ENCODE measurements at regions not wholly inside any gene's neighbourhood (a gene's known extent, or its start where the extent isn't known, plus 50 kb on each side); places are given as distances from the start of the nearest gene placed in this dataset.

DNA sequence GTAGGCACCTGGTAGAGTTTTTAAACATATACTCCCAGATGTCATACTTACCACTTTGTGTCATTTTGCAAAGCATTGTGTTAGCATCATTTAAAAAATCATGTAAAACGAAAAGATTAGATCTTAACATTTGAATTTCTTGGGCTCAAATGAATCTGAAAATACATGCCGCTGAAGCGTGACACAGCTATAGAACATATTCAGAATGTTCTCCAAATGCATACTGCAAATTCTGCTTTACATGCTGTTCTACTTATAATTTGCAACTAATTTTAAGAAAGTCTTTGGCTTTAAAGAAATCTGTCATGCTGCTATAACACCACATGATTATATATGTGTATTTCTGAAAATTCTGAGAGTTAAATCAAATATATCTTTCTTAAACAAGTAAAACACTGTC is 109.2 kb upstream of the CAV2 start:
- TF ChIP-seq CTCF (IDR thresholded peaks at IDR 0.05; ENCODE audit: control insufficient read depth, extremely low read depth, insufficient read depth), result no peak
- no peak overlapping the region for H3K4me3 ChIP-seq (ENCODE audit: low read depth, low read length)
- no peak for DNase-seq (ENCODE audit: low read depth)

GRCh38 chr7:116392806-116393205 is 106.7 kb upstream of the CAV2 start:
- no peak overlapping the region for H3K4me3 ChIP-seq (ENCODE audit: low read depth, low read length)
- DNase-seq (ENCODE audit: low read depth), result no peak
- TF ChIP-seq CTCF (IDR thresholded peaks at IDR 0.05; ENCODE audit: control insufficient read depth, extremely low read depth, insufficient read depth), result no peak

- no peak for TF ChIP-seq CTCF (IDR thresholded peaks at IDR 0.05; ENCODE audit: control insufficient read depth, extremely low read depth, insufficient read depth)
- H3K4me3 ChIP-seq (ENCODE audit: low read depth, low read length), result no peak overlapping the region
- no peak for DNase-seq (ENCODE audit: low read depth)
These were observed 105.9 kb upstream of the CAV2 start for GRCh38 chr7:116393654-116394053.

- no peak overlapping the region for H3K4me3 ChIP-seq (ENCODE audit: low read depth, low read length)
- TF ChIP-seq CTCF (IDR thresholded peaks at IDR 0.05; ENCODE audit: control insufficient read depth, extremely low read depth, insufficient read depth), result no peak
- DNase-seq (ENCODE audit: low read depth), result no peak
These were observed 105.4 kb upstream of the CAV2 start for GRCh38 chr7:116394106-116394505.

- DNase-seq (ENCODE audit: low read depth), result no peak
- TF ChIP-seq CTCF (IDR thresholded peaks at IDR 0.05; ENCODE audit: control insufficient read depth, extremely low read depth, insufficient read depth), result no peak
- no peak overlapping the region for H3K4me3 ChIP-seq (ENCODE audit: low read depth, low read length)
These were observed 104.3 kb upstream of the CAV2 start for GRCh38 chr7:116395141-116395791.

- H3K4me3 ChIP-seq (ENCODE audit: low read depth, low read length), result no peak overlapping the region
- no peak for DNase-seq (ENCODE audit: low read depth)
- no peak for TF ChIP-seq CTCF (IDR thresholded peaks at IDR 0.05; ENCODE audit: control insufficient read depth, extremely low read depth, insufficient read depth)
These were observed 100.9 kb upstream of the CAV2 start for GRCh38 chr7:116398672-116399071.

DNA sequence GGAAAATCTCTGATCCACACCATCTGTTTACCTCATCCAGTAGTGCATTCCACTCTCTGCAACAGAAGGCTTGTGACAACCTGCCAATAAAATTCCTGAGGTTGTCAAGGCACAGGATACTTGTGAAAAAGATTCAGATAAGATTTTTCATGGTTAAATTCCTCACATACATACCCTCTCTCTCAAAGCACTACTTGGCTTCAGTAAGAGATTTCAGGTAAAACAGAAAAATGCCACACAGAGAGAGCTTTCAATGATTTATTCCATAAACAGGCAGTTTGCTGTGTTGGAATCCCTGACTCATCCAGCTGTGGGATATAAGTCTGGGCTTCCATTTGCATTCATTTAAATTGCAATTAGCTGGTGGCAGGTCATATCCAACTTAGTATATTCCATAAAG is 99.7 kb upstream of the CAV2 start:
- TF ChIP-seq CTCF (IDR thresholded peaks at IDR 0.05; ENCODE audit: control insufficient read depth, extremely low read depth, insufficient read depth), result no peak
- DNase-seq (ENCODE audit: low read depth), result no peak
- no peak overlapping the region for H3K4me3 ChIP-seq (ENCODE audit: low read depth, low read length)

Data from LNCaP clone FGC (cell line).